Head of caudate nucleus (tissue), 42 donors: ENCODE measurements at regions not wholly inside any gene's neighbourhood (a gene's known extent, or its start where the extent isn't known, plus 50 kb on each side); places are given as distances from the start of the nearest gene placed in this dataset.
"Not testable (repeated sequence)": the region's sequence is repeated elsewhere in the genome, so short reads cannot be mapped to it uniquely, and the experiment has no call there.

Experiments used
- DNase-seq, 42 donors: peaks; one replicate each; pipeline versions ENCODE4 v3.0.0 to v3.0.0-alpha.2; 2020 to 2021; ENCODE audit warnings: mixed read lengths in 7 of 42
- intact Hi-C: fragments of 100-400 bp; cut with DNase I; formaldehyde crosslinking; loops from one replicate; pipeline ENCODE4 v1.15.0; 2022

DNA sequence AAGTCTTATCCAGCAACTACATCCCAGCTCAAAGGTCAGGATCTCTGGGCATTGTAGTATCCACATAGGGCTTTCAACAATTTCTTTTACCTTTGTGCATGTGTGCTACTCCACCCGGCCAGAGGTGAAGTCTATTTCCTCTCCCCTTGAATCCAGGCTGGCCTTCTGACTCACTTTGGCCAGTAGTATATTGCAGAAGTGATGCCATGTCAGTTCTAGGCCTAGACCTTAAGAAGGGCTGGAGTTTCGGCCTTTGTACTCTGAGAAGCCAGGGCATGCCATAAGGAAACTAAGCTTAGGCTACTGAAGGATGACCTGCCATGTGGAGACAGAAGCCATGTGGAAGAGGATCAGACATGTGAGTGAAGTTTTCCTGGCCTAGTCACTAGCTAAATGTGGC is 191.2 kb upstream of the ATP6AP2 start:
- DNase-seq: no peak
- intact Hi-C loops: no loop called here

DNA sequence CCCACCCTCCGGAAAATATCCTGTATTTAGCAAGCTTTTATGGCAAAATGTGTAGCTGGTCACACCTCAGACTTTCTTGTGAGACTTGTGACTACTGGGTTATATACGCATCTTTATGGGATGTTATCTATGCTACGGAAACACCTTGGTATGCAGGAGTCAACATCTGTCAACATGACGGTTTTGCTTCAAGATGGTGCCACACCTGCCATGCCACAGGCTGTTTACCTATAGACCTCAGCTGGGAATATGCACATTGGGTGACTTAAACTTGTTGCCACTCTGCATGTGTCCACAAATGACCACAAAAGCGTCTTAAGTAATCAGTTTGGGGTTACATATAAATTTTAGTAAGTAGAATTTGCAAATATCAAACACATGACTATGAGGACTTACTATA is 192.3 kb upstream of the ATP6AP2 start:
- intact Hi-C loops: no loop called here

DNA sequence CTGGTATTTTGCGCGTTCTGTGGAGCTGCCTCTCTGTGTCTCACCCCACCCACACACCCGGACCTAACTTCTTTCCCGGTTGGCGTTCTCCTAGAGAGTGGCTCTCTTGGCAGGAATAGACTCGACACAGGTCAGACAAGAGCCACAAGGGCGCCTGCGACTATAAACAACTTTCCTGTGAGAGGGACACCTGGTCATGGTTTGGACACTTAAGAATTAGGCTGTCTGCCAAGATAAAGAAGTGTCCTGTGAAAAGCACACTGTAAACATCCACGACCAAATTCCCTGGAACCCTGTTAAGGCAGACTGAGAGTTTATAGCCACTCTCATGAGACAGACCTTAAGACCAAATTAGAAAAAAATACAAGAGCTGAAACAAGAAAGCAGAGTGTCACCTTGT is 192.9 kb upstream of the ATP6AP2 start:
- intact Hi-C loops, DNase-seq: not testable (repeated sequence)

More for the DNA sequence above, 192.3 kb upstream of the ATP6AP2 start:
- no peak for DNase-seq

DNA sequence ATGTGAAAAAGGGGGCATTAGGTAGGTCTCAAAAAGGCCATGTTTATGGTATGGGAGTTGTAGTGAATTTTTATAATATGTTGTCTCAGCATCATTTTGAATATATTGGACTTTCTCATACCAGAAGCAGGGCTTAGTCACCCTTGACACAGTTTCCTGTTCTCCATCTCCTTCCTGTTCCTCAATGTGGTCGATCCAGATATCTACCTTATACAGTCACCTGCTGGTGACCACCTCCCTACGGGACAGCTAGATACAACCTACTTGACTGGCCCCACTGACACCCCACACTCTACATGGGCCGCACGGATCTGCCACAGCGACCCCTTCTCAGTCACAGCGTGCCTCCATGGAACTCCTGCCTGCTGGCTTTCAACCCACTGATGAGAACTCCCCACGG is 193.5 kb upstream of the ATP6AP2 start:
- DNase-seq, intact Hi-C loops: not testable (repeated sequence)

DNA sequence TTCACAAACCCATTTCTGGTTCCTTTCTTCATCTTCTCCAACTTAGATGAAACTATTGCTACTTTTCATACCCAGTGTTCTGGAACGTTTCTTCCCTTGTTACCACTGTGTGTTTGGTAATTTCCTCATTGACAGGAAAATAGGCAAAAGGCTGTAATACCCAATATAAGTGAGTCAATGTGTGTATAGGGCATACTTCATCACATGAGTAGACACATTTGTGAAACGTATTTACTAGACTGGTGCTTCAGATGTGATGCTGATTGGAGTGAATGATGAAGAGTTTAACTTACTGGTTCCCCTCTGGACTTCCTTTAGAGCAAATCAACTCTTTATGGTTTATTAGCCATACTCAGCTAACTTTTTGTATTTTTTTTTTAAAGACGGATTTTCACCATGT is 195.1 kb upstream of the ATP6AP2 start:
- no peak for DNase-seq
- intact Hi-C loops: no loop called here

DNA sequence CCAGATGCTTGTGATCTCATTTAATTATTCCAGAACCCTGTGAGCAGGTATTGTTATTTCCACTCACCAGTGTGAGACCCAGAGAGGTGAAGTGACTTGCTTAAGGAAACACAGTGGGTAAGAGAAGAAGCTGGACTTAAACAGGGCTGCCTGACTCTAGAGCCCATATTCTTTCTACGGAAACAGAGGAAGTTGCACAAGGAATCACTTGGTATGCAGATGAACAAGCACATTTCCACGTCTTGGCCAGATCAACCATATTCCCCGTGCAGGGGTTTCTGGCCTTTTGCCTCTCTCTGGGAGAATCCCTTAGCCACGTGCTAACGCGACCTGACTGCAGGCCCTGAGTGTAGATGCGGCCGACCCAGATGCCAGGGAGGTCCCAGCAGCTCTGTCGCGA is 195.5 kb upstream of the ATP6AP2 start:
- intact Hi-C loops: no loop called here
- DNase-seq: no peak

DNA sequence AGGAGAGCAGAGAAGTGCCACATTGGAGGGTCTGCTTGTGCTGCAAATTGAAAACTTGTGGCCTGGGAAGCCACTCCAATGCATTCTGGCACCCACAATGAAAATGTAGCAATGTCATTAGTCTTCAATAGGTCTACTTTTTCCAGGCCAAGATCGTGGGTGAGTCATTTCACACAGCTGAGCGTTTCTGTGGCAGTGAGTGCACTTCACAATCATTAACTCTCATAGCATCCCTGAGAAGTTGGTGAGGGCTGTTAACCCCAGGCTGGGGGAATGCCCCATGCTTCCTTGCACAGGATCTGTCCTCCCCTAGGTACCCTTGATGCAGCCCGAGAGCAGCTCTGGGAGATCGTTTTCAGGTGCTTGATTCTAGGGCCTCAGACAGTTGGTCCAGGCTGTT is 196.8 kb upstream of the ATP6AP2 start:
- DNase-seq: no peak
- intact Hi-C loops: no loop called here

DNA sequence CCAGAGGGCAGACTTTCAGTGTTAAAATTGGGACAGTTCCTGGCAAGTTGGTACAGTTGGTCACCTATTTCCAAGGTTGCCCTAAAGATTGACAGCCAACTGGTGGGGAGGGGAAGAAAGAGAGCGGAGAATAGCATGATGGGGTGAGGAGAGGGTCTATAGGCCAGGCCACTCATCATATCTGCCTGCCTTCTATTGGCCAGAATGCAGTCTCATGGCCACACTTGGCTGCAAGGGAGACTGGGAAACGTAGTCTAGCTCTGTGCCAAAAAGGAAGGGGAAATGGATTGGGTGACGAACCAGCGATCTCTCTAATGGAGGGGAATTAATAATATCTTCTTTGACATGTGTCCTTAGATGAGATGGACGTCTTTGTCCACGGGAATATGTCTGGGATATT is 197.4 kb upstream of the ATP6AP2 start:
- intact Hi-C loops: no loop called here
- no peak for DNase-seq

DNA sequence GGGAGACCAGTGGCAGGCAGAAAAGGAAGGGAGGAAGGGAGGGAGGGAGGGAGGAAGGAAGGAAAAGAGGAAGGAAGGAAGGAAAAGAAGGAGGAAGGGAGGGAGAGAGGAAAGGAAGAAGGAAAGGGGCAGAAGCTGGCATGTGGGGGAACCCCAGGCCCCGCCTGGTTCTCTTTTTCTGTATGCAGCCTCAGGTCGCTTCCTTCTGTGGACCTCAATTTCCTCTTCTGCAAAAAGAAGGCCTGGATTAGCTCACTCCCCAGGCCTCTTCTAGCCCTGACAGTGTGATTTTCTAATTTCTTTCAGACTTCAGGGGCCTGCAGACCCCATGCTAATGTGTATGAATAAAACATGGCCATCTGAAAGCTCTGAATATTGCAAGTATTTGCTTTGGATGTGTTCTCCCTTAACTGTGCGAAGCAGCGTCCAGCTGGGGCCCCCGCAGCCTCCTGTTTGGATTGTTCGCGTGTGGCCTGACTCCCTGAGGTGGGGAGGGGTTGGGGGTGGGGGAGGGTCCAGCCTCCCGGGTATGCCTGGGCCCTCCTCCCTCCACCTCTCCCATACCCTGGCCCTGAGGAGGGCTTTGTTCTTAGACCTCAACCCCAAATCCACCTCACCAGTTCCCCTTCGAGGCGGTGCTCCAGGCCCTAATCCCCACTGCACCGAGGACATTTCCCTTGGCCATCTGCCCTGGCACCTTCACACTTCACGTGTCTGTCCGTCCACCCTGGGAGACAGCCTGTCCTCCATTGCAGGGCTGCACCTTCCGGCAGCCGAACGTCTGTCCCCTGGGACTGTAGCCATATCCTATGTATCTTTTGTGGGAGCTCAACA is 199.9 kb upstream of the ATP6AP2 start:
- DNase-seq: peak in 1 of 42 donors; percentile 37
- intact Hi-C loops: no loop called here

DNA sequence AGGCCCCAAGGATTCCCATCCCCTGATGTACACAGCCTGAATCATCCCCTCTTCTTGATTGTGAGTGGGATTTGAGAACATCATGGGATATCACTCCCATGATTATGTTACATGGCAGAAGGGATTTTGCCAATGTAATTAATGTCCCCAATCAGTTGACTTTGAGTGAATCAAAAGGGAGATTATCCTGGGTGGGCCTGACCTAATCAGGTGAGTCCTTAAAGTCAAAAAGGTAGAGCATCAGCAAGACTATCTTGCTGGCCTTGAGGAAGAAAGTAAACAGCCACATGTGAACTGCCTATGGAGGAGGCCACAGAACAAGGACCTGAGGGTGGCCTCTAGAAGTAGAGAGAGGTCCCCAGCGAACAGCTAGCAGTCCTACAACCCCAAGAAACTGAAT is 203.1 kb upstream of the ATP6AP2 start:
- no peak for DNase-seq
- intact Hi-C loops: no loop called here

DNA sequence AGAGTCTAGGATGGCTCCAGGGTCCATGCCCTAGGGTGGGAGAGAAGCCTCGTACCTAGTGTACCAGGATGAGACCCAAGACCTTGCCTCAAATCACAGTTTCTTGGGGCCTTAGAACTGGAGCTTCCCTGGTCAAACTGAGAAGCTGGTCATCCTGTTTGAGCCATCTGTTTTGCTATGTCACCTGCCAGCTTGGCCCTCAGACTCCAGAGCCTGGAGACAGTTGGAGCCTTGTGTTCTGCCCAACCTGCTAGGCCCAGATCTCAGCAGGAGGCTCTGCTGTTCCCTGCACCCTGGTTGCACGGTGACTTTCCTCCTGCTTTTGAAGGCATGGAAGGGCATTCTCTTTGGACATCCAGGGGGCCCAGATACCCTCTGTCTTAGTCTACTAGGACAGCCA is 206.3 kb upstream of the ATP6AP2 start:
- intact Hi-C loops: no loop called here
- no peak for DNase-seq

DNA sequence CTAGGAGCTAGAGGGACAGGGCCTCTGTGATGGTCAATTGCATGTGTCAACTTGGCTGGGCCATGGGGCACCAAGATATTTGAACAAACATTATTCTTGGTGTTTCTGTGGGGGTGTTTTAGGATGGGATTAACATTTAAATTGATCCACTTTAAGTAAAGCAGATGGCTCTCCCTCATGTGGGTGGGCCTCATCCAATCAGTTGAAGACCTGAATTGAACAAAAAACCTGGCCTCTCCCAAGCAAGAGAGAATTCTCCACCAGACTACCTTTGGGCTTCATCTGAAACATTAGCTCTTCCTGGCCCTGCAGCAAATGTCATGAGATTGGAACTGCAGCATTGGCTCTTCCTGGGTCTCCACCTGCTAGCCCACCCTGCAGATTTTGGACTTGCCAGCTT is 207.1 kb upstream of the ATP6AP2 start:
- DNase-seq: no peak
- intact Hi-C loops: no loop called here

DNA sequence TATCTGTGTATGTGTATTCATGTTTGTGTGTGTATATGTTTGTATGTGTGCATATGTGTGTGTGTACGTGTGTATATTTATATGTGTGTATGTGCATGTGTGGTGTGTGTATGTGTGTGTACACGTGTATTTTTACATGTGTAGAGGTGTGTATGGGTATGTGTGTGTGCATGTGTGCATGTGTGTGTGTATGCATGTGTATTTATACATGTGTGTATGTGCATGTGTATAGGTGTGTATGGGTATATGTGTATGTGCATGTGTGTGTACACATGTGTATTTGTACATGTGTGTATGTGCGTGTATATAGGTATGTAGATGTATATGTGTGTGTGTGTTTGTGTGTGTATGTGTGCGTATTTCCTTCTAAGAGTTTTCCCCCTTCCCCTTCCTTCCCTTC is 207.7 kb upstream of the ATP6AP2 start:
- DNase-seq: no peak
- intact Hi-C loops: no loop called here

DNA sequence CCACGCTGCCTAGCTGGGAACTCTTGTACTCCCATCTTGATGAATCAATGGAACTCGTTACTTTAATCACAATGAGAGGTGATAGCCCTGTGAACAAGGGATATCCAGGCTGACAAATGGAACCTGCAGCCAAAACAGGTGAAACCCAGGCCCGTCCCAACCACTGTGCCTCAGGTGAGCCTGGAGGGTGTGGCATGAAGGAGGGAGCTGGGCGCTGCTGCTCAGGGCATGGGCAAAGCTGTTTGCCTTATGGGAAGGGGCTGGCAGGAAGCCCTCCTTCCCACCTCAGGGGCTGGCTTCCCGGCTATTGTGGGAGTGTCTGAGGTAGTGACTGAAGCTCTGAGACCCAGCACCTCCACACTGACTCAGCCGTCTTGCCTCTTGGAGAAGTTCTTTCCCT is 209.4 kb upstream of the ATP6AP2 start:
- intact Hi-C loops: no loop called here
- DNase-seq: no peak

DNA sequence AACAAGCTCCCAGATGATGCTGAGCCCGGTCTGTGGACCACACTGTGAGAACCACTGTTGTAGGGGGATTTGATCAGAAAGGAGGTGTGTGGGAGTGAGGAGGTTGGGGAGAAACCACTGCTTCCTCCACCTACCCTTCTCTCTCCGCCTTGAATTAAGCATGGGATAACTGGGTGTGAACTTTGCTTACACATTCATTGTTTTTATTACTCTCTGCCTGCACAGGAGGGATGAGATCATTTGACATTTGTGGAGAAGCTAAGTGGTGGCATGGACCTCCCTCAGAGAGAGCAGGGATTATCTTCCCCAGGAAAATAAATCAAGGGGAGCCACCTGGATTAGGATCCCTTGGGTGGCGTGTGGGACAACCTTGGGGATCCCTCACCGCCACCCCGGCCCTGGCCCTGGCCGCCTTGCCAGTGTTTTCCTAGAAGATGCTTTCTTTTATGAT is 212.1 kb upstream of the ATP6AP2 start:
- DNase-seq: no peak
- intact Hi-C loops: no loop called here

DNA sequence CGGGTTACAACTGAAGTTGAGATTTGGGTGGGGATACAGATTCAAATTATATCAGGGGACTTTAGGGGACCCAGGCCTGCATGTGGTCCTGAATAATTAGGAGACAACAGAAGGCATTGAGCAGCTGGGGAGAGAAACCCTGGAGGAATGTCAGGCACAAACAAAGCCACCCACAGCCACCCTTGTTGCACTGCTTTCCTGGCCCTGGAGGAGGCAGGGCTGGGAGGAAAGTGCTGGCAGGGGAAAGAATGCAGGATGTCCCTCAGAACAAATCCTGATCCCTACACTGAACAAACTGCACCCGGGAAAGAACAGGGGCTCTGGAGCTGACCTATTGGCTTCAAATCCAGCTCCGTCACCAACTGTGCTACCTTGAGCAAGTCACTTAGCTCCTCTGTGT is 214.1 kb upstream of the ATP6AP2 start:
- intact Hi-C loops: no loop called here
- no peak for DNase-seq

DNA sequence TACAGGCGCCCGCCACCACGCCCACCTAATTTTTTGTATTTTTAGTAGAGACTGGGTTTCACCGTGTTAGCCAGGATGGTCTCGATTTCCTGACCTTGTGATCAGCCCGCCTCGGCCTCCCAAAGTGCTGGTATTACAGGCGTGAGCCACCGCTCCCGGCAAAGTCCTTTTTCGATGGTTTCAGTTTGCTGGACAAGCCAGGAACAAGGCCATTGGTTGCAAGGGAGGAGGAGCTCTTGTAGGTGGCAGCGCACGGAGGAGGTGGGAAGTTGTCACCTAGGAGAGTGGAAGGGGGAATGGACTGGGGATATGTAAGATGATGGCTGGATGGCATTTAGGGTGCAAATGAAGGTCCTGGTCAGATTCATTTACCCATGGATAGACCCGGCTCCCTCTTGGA is 218.5 kb upstream of the ATP6AP2 start:
- DNase-seq, intact Hi-C loops: not testable (repeated sequence)

DNA sequence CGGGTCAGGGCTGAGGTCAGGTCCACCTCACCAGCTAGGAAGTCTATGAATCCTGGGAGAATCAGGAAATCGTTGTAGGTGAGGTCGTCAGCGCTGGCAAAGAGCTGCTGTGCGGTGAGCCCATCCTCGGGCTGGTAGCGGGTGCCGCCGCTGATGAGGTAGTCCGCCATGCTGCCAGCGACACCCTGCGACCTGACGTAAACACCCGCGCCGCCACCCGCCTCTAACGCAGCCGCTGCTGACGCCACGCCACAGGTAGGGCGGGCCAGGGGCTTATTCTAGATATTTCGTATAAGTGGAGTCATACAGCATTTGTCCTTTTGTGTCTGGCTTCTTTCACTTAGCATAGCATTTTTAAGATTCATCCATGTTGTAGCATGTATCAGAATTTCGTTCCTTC is 220.2 kb upstream of the ATP6AP2 start:
- no peak for DNase-seq
- intact Hi-C loops: no loop called here

DNA sequence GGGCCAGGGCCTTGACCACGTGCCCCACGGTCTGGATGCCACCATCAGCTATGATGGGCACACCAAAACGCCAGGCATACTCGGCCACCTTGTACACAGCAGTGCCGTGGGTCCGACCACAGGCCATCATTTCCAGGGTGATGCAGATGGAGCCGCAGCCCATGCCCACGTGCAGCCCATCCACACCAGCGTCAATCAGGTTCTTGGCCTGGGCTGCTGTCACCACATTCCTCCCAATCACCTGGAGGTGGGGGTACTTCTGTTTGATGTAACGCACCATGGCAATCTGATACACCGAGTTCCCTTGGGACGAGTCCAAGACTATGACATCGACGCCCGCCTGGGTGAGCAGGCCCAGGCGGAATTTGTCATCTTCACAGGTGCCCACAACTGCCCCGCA is 221.2 kb upstream of the ATP6AP2 start:
- DNase-seq: no peak
- intact Hi-C loops: no loop called here

DNA sequence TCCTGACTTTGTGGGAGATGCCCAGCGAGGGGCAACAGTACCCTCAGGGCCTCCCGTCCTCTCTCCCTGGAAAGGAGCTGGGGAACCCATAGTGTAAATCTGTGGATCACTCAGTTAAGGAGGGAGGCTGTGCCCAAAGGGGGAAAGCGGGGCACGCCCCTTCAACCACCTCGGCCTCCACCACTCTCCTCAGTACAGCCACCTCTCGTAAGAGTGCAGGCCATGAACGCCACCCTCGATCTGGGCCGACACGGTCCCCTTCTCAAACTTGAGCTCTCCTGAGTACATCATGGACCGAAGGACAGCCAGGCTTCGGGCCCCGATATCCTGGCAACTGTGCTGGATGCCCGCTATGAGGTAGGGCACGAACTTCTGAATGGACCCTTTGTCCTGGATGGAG is 221.8 kb upstream of the ATP6AP2 start:
- intact Hi-C loops: no loop called here
- no peak for DNase-seq

DNA sequence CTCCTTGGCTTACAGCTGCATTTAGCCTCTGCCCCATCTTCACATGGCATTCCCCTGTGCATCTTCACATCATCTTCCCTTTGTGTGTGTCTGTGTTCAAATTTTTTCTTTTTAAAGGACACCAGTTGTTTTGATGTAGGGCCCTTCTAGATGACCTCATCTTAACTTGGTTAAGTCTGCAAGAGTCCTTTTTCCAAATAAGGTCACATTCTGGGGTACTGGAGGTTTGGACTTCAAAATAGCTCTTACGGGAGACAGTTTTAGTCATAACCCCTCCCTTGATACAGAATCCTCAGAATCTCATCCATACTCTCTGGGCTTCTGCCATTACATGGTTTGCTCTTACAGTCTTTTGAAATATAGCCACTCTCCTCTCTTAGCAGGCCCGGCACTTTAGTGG is 231.5 kb upstream of the ATP6AP2 start:
- intact Hi-C loops: no loop called here
- DNase-seq: no peak

DNA sequence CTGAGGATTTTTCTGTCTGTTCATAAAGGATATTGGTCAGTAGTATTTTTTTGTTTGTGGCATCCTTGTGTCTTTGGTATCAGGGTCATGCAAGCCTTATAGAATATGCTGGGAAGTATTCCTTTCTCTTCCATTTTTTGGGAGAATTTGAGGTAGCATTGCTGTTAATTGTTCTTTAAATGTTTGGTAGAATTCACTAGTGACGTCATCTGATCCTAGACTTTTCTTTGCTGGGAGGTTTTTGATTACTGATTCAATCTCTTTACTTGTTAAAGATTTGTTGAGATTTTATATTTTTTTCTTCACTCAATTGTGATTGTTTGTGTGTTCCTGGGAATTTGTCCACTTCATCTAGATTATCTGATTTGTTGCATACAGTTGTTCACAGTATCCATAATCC is 234.4 kb upstream of the ATP6AP2 start:
- intact Hi-C loops: no loop called here
- DNase-seq: no peak
